Ovary (tissue), 3 donors: ENCODE measurements at regions not wholly inside any gene's neighbourhood (a gene's known extent, or its start where the extent isn't known, plus 50 kb on each side); places are given as distances from the start of the nearest gene placed in this dataset.

ENCODE experiments used
- CTCF ChIP-seq, 3 donors: fragments of 450-650 bp in 2 of 3; fragments of 200-600 bp in 1 of 3; IDR thresholded peaks; one replicate each; pipeline versions ENCODE4 v1.5.1 to v1.8.0; 2016 to 2022; ENCODE audit warnings: antibody characterized with exemption in 3 of 3, mild to moderate bottlenecking in 1 of 3
- POLR2A ChIP-seq: fragments of 450-650 bp; IDR thresholded peaks from one replicate; pipeline ENCODE4 v1.6.1; 2017; ENCODE audit warnings: antibody characterized with exemption, mild to moderate bottlenecking, moderate library complexity
- donor health status: DM: no; HTN: no; CAD: no.

GRCh38 chr3:109899925-109900324 is 562.6 kb upstream of the DPPA4 start:
- TF ChIP-seq CTCF (IDR thresholded peaks at IDR 0.05) (no peak), POLR2A (no peak)
